Tibial artery (tissue), 4 donors: ENCODE measurements at regions not wholly inside any gene's neighbourhood (a gene's known extent, or its start where the extent isn't known, plus 50 kb on each side); places are given as distances from the start of the nearest gene placed in this dataset.
A peak's percentile ranks its signal among the peaks of the same experiment; 100 is the strongest.

Experiments used
- DNase-seq, 2 donors: peaks; one replicate each; pipeline ENCODE4 v3.0.0-alpha.2; 2019
- H3K27ac ChIP-seq, 2 donors: fragments of 200-600 bp; sonication (generic) in 1 of 2; 1 replicate in 1 of 2; 2 replicates in 1 of 2; pipeline ENCODE4 v1.5.1; 2018 to 2019; ENCODE audit warnings: mild to moderate bottlenecking in 1 of 2
- H3K27me3 ChIP-seq, 2 donors: fragments of 200-600 bp; sonication (generic) in 1 of 2; one replicate each; pipeline versions ENCODE4 v1.5.1 to v1.6.0; 2016 to 2019
- H3K36me3 ChIP-seq, 3 donors: fragments of 200-600 bp; sonication (generic) in 2 of 3; one replicate each; pipeline ENCODE4 v1.5.1; 2016 to 2019; ENCODE audit warnings: mild to moderate bottlenecking in 2 of 3
- H3K4me1 ChIP-seq, 4 donors: fragments of 200-600 bp; sonication (generic) in 2 of 4; 1 replicate in 3 of 4; 2 replicates in 1 of 4; pipeline ENCODE4 v1.5.1; 2016 to 2019
- H3K4me3 ChIP-seq, 2 donors: fragments of 200-600 bp; sonication (generic) in 1 of 2; 1 replicate in 1 of 2; 2 replicates in 1 of 2; pipeline ENCODE4 v1.5.1; 2018 to 2019; ENCODE audit warnings: mild to moderate bottlenecking in 2 of 2
- H3K9me3 ChIP-seq, 3 donors: fragments of 200-600 bp; sonication (generic) in 1 of 3; one replicate each; pipeline ENCODE4 v1.5.1; 2016 to 2019
- intact Hi-C: fragments of 100-400 bp; cut with DNase I; formaldehyde crosslinking; loops from one replicate; pipeline ENCODE4 v1.15.0; 2023; ENCODE audit warnings: low total_unique reads
- TF ChIP-seq, protein P1 (sequence below), 2 experiments: fragments of 200-600 bp in 1 of 2; fragments of 450-650 bp in 1 of 2; IDR thresholded peaks; one replicate each; pipeline ENCODE4 v1.5.1; 2017 to 2019; ENCODE audit warnings: antibody characterized with exemption in 2 of 2, mild to moderate bottlenecking in 1 of 2, moderate library complexity in 1 of 2

DNA sequence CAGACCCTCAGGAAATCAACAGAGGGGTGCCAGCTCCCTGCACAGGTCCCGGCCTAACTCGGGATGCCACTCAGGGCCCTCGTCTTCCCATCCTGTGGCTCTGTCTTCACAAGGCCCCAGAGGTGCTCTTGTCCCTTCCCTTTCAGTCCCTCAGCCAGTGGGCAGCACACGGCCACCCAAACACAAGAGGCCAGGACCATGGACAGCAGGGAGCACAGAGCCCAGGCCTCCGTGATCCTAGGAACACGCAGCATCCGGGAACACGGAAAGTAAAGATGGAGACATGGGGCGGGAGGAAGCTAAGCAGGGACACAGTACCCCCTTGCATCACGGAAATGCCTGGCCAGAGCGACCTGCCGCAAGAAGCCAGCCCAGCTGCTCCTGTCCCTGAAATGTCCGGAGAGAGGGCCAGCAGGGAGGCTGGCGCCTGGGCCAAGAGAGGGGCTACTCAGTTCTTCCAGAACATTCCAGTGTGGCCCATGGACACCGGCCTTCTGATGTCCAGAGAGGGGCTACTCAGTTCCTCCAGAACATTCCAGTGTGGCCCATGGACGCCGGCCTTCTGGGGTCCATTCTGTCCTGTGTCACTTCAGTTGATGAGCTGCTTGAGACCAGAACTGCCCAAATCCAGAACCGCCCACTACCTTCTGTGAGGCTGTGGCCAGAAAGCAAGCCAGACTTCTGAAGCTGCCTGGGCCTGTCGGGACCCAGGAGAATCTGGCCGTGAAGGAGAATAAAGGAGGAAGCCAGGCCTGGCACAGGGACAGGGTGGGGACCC lies 274.0 kb downstream of the BRD1 start:
- intact Hi-C loops, result no loop called here
- H3K4me1 ChIP-seq, result no peaks in the 10 kb centered on the region
- H3K9me3 ChIP-seq, result peaks cover 0 to 21% (median 11%) of the 10 kb centered on the region in 3 donors
- TF ChIP-seq, protein P1, sequence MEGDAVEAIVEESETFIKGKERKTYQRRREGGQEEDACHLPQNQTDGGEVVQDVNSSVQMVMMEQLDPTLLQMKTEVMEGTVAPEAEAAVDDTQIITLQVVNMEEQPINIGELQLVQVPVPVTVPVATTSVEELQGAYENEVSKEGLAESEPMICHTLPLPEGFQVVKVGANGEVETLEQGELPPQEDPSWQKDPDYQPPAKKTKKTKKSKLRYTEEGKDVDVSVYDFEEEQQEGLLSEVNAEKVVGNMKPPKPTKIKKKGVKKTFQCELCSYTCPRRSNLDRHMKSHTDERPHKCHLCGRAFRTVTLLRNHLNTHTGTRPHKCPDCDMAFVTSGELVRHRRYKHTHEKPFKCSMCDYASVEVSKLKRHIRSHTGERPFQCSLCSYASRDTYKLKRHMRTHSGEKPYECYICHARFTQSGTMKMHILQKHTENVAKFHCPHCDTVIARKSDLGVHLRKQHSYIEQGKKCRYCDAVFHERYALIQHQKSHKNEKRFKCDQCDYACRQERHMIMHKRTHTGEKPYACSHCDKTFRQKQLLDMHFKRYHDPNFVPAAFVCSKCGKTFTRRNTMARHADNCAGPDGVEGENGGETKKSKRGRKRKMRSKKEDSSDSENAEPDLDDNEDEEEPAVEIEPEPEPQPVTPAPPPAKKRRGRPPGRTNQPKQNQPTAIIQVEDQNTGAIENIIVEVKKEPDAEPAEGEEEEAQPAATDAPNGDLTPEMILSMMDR (IDR thresholded peaks at IDR 0.05), result no peak
- no peaks in the 10 kb centered on the region for H3K36me3 ChIP-seq
- peak; percentile 17 to 51 for DNase-seq
- no peak overlapping the region for H3K4me3 ChIP-seq
- H3K27me3 ChIP-seq, result peaks cover 0 to 5% of the 10 kb centered on the region in 2 donors
- H3K27ac ChIP-seq, result no peak overlapping the region

DNA sequence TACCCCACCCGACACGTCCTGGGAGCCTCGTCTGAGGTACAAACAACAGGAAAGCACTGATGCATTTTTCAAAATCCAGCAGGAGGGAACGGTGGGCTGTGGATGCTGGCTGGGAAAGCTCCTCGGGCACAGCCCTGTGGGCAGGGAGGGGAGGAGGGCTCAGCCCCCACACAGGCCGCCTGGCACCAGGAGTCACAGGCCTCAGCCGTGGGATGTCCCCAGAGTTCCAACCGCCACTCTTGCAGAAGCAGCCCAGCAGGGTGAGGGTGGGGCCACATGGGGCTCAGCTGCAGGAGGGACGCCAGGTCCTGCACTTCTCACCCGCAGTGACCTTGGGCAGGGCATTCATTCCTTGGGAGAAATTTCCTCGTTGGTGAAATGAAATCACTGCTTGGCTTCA lies 274.6 kb downstream of the BRD1 start:
- H3K4me3 ChIP-seq, result no peak overlapping the region
- TF ChIP-seq, protein P1 (IDR thresholded peaks at IDR 0.05), result no peak
- peak in 1 of 2 donors; percentile 55 for DNase-seq
- intact Hi-C loops, result no loop called here
- no peak overlapping the region for H3K27ac ChIP-seq
- no peaks in the 10 kb centered on the region for H3K4me1 ChIP-seq
- H3K36me3 ChIP-seq, result no peaks in the 10 kb centered on the region
- peaks cover 0 to 21% (median 11%) of the 10 kb centered on the region in 3 donors for H3K9me3 ChIP-seq
- H3K27me3 ChIP-seq, result peaks cover 0 to 5% of the 10 kb centered on the region in 2 donors

DNA sequence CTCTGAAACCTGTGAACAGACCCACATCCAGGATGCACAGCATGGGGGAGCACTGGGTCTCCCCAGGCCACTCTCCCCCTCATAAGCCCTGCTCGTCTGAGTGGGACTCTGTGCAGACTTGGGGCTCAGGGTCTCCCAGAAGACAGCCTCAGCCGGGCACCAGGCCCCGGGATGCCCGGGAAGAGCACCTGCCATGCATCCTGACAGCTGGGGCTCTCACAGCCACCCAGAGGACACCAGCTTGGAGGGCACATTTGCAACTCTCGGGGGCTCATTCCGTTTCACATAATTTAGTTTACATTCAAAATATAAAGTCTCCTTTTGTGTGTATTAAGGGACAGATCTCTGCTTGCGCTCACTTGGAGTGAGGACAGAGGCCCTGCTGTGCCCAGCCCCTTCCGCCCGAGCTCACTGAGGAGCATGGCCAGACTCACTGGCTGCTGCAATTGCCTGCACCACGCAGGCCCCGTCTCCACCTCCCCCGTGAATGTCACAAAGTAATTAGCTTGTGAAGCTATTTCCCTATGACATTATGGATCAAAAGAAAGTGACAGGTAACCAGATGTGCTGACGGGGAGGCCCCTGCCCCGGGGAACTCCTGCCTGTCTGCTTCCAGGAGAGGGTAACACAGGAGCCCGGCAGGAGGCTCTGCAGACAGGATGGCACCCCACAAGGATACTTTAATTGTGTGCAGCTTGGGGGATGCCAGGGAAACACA lies 275.6 kb downstream of the BRD1 start:
- Histone ChIP-seq H3K4me1 (no peaks in the 10 kb centered on the region), H3K4me3 (no peak overlapping the region), H3K27ac (no peak overlapping the region), H3K9me3 (peaks cover 0 to 24% (median 11%) of the 10 kb centered on the region in 3 donors), H3K36me3 (no peaks in the 10 kb centered on the region), H3K27me3 (peaks cover 0 to 5% of the 10 kb centered on the region in 2 donors)
- intact Hi-C loops, result no loop called here
- TF ChIP-seq, protein P1 (IDR thresholded peaks at IDR 0.05), result no peak
- DNase-seq, result peak in 1 of 2 donors; percentile 44

DNA sequence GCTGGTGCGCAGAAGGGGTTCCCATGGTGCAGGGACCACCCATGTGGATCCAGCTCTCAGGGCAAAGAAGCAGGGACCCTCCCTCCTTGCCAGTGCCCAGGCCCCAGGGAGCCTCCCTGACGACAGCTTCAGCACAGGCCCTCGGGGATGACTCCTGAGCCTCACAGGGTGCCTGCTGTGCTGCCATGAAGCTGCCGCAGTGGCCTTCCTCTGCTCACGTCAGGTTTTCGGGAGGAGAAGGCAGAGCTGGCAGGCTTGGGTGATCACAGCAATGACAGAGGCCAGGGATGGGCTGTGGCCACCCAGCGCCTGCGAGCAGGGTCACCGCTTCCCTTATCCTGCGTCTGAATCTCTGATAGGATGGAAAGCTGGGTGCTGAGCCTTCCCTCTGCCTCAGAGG lies 276.2 kb downstream of the BRD1 start:
- Histone ChIP-seq H3K27ac (no peak overlapping the region), H3K27me3 (peaks cover 0 to 5% of the 10 kb centered on the region in 2 donors), H3K9me3 (peaks cover 0 to 24% (median 11%) of the 10 kb centered on the region in 3 donors), H3K36me3 (no peaks in the 10 kb centered on the region), H3K4me3 (no peak overlapping the region), H3K4me1 (no peaks in the 10 kb centered on the region)
- TF ChIP-seq, protein P1 (IDR thresholded peaks at IDR 0.05), result no peak
- intact Hi-C loops, result no loop called here
- peak; percentile 15 to 53 for DNase-seq

DNA sequence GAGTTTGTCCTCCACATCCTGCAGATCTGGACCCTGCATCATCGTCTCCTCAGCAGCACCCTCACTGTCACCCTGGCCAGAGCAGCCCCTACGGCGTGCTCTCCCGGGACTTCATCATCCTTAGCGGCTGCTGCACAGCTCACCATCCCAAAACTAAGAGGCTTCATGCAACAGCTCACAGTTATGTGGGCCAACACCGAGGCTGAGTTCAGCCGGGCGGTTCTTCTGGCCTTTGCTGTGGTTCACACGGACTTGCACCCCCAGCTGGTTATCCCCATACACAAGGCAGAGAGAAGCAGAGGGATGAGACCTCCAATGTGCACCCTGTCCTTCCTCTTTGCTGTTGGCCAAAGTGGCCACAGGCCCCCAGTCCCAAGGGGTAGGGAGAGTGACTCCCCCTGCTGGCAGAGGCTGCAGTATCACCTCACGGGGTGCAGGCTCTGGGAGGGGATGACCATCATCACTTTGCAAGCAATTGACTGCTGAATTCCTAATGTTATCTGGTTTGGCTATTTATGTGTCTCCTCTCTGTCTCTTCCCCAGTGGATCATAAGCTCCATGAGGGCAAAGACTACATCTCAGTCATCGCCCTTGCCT lies 276.8 kb downstream of the BRD1 start:
- H3K4me1 ChIP-seq, result no peaks in the 10 kb centered on the region
- H3K36me3 ChIP-seq, result no peaks in the 10 kb centered on the region
- peaks cover 0 to 24% (median 14%) of the 10 kb centered on the region in 3 donors for H3K9me3 ChIP-seq
- peaks cover 0 to 5% of the 10 kb centered on the region in 2 donors for H3K27me3 ChIP-seq
- H3K4me3 ChIP-seq, result no peak overlapping the region
- H3K27ac ChIP-seq, result no peak overlapping the region
- TF ChIP-seq, protein P1 (IDR thresholded peaks at IDR 0.05), result no peak
- intact Hi-C loops, result no loop called here
- peak in 1 of 2 donors; percentile 53 for DNase-seq
